Lower leg skin (tissue), 4 donors: ENCODE measurements at regions not wholly inside any gene's neighbourhood (a gene's known extent, or its start where the extent isn't known, plus 50 kb on each side); places are given as distances from the start of the nearest gene placed in this dataset.

Experiments used
- DNase-seq, 2 donors: peaks; one replicate each; pipeline ENCODE4 v3.0.0-alpha.2; 2019; ENCODE audit warnings: low spot score in 2 of 2
- H3K4me3 ChIP-seq: fragments of 200-600 bp; sonication (generic); 2 replicates; pipeline ENCODE4 v1.5.1; 2017; ENCODE audit warnings: mild to moderate bottlenecking, low read depth; ENCODE audit not compliant: poor library complexity, severe bottlenecking
- CTCF ChIP-seq, 3 donors: fragments of 450-650 bp; IDR thresholded peaks; one replicate each; pipeline ENCODE4 v1.5.1; 2016; ENCODE audit warnings: antibody characterized with exemption in 3 of 3, mild to moderate bottlenecking in 3 of 3, moderate library complexity in 2 of 3
- POLR2A ChIP-seq, 2 donors: fragments of 450-650 bp; IDR thresholded peaks; one replicate each; pipeline ENCODE4 v1.6.1; 2016 to 2017; ENCODE audit warnings: antibody characterized with exemption in 2 of 2, mild to moderate bottlenecking in 1 of 2, moderate library complexity in 1 of 2
- WGBS, 2 donors: methylation state at CpG; one replicate each; pipeline ENCODE4 v1.1.5; 2018; 5-methylcytosine and 5-hydroxymethylcytosine counted together
- intact Hi-C: fragments of 100-400 bp; cut with DNase I; formaldehyde crosslinking; loops from one replicate; pipeline ENCODE4 v1.15.0; 2023; ENCODE audit warnings: low total_unique reads

- no peak for TF ChIP-seq POLR2A (IDR thresholded peaks at IDR 0.05)
- intact Hi-C loops: no loop called here
- 75 to 76% methylated on average over 2 of the region's 2 CpGs for WGBS, 2 donors
- no peak overlapping the region for H3K4me3 ChIP-seq
- no peak for DNase-seq
Observed at GRCh38 chr18:22307528-22307927, 110.2 kb downstream of the CTAGE1 start.

GRCh38 chr18:22303927-22304326 is 113.8 kb downstream of the CTAGE1 start:
- no peak overlapping the region for H3K4me3 ChIP-seq
- DNase-seq: no peak
- intact Hi-C loops: no loop called here
- 83 to 85% methylated on average over 5 of the region's 5 CpGs for WGBS, 2 donors
- no peak for TF ChIP-seq CTCF (IDR thresholded peaks at IDR 0.05)
- no peak for TF ChIP-seq POLR2A (IDR thresholded peaks at IDR 0.05)

- intact Hi-C loops: no loop called here
- 84% methylated on average over 6 of the region's 6 CpGs for WGBS, 2 donors
- DNase-seq: no peak
- TF ChIP-seq POLR2A (IDR thresholded peaks at IDR 0.05) (no peak), CTCF (IDR thresholded peaks at IDR 0.05) (no peak)
- no peak overlapping the region for H3K4me3 ChIP-seq
Observed at GRCh38 chr18:22302144-22302543, 115.6 kb downstream of the CTAGE1 start.

GRCh38 chr18:22300665-22301636 is 116.8 kb downstream of the CTAGE1 start:
- H3K4me3 ChIP-seq: no peak overlapping the region
- DNase-seq: no peak
- 47% methylated on average over 10 of the region's 10 CpGs for WGBS, 2 donors
- intact Hi-C loops: no loop called here
- TF ChIP-seq POLR2A (IDR thresholded peaks at IDR 0.05) (no peak), CTCF (IDR thresholded peaks at IDR 0.05) (no peak)

- H3K4me3 ChIP-seq: no peak overlapping the region
- DNase-seq: no peak
- TF ChIP-seq CTCF (IDR thresholded peaks at IDR 0.05): no peak
- TF ChIP-seq POLR2A (IDR thresholded peaks at IDR 0.05): no peak
- intact Hi-C loops: no loop called here
- 81 to 89% methylated on average over 3 of the region's 3 CpGs for WGBS, 2 donors
Observed at GRCh38 chr18:22297008-22297407, 120.7 kb downstream of the CTAGE1 start.

- TF ChIP-seq POLR2A (IDR thresholded peaks at IDR 0.05): no peak
- H3K4me3 ChIP-seq: no peak overlapping the region
- 69% methylated on average over 3 of the region's 3 CpGs for WGBS, 2 donors
- intact Hi-C loops: no loop called here
- DNase-seq: no peak
Observed at GRCh38 chr18:22296304-22296703, 121.4 kb downstream of the CTAGE1 start.

GRCh38 chr18:22293417-22293816 is 124.0 kb downstream of the GATA6 start:
- no peak for DNase-seq
- TF ChIP-seq CTCF (IDR thresholded peaks at IDR 0.05): no peak
- no peak for TF ChIP-seq POLR2A (IDR thresholded peaks at IDR 0.05)
- intact Hi-C loops: no loop called here
- 16 to 20% methylated on average over 1 of the region's 1 CpG for WGBS, 2 donors
- no peak overlapping the region for H3K4me3 ChIP-seq
